ENCODE measurements at regions not wholly inside any gene's neighbourhood (a gene's known extent, or its start where the extent isn't known, plus 50 kb on each side); places are given as distances from the start of the nearest gene placed in this dataset.

GRCh38 chr5:43837091-43837490 is 234.1 kb downstream of the NNT start:
- TF ChIP-seq POLR2AphosphoS5 (IDR thresholded peaks at IDR 0.05) (no peak), POLR2A (IDR thresholded peaks at IDR 0.05) (no peak)
